Mucosa of descending colon (tissue), 3 donors: ENCODE measurements at regions not wholly inside any gene's neighbourhood (a gene's known extent, or its start where the extent isn't known, plus 50 kb on each side); places are given as distances from the start of the nearest gene placed in this dataset.

Experiments used
- ATAC-seq: fragments of 200-7000 bp; cut with Tn5 transposase; one replicate; pipeline ENCODE4 v1.9.1; 2020; ENCODE audit warnings: mild to moderate bottlenecking, moderate library complexity
- DNase-seq, 3 donors: peaks; one replicate each; pipeline ENCODE4 v3.0.0-alpha.2; 2020
- H3K36me3 ChIP-seq: fragments of 200-600 bp; one replicate; pipeline ENCODE4 v1.8.0; 2021; ENCODE audit warnings: low read depth, mild to moderate bottlenecking
- H3K4me1 ChIP-seq: fragments of 200-600 bp; one replicate; pipeline ENCODE4 v1.8.0; 2021; ENCODE audit warnings: low read depth, mild to moderate bottlenecking
- H3K4me3 ChIP-seq: fragments of 200-600 bp; one replicate; pipeline ENCODE4 v1.8.0; 2021; ENCODE audit warnings: mild to moderate bottlenecking
- H3K9me3 ChIP-seq: fragments of 200-600 bp; one replicate; pipeline ENCODE4 v1.8.0; 2021; ENCODE audit warnings: mild to moderate bottlenecking
- intact Hi-C, 2 donors: fragments of 100-400 bp; cut with DNase I in 1 of 2; cut with micrococcal nuclease in 1 of 2; formaldehyde crosslinking; loops; one replicate each; pipeline versions ENCODE4 v1.11.0 to v1.11.1; 2022; cut with DNase I, micrococcal nuclease
- TF ChIP-seq, protein P1 (sequence below): fragments of 200-600 bp; IDR thresholded peaks from one replicate; pipeline ENCODE4 v1.8.0; 2022; ENCODE audit warnings: antibody characterized with exemption, mild to moderate bottlenecking
- donor health status: DM: no; HTN: no; CAD: no; lungs with moderate emphysema.
- donor health status: DM: no; HTN: no; CAD: no.
- donor health status: DM: no; HTN: yes; CAD: no.

DNA sequence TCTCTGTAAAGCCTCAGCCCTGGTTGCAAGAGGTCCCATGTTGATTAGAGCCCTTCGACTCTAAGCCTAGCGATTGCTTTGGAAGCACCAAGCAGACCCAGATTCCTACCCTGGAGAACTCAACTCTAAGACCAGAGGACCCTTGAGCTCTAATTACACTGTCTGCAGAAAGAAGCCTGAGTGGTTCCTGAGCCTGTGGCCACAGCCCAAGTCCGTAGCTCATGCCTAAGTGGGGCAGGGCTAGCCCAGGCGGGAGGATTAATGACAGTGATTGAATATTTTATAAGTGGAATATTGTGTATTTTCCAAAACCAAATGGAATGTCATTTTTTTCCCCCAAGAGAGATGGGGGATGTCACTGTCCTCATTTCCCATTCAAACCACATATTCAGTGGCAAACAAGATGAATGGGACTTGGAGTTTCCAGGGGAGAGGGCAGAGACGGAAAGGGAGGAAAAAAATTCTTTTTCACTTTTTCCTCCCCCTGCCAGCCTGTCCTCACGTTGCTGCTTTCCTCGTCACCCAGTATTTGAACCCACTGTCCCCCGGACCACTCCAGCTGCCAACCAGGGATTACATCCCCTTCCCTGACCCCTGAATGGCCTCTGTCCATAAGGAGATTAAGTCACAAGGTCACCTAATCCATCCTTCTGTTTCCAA, 79.6 kb upstream of the CTTNBP2NL start:
- DNase-seq: no peak
- no peaks in the 10 kb centered on the region for H3K9me3 ChIP-seq
- no peaks in the 10 kb centered on the region for H3K36me3 ChIP-seq
- TF ChIP-seq, protein P1, sequence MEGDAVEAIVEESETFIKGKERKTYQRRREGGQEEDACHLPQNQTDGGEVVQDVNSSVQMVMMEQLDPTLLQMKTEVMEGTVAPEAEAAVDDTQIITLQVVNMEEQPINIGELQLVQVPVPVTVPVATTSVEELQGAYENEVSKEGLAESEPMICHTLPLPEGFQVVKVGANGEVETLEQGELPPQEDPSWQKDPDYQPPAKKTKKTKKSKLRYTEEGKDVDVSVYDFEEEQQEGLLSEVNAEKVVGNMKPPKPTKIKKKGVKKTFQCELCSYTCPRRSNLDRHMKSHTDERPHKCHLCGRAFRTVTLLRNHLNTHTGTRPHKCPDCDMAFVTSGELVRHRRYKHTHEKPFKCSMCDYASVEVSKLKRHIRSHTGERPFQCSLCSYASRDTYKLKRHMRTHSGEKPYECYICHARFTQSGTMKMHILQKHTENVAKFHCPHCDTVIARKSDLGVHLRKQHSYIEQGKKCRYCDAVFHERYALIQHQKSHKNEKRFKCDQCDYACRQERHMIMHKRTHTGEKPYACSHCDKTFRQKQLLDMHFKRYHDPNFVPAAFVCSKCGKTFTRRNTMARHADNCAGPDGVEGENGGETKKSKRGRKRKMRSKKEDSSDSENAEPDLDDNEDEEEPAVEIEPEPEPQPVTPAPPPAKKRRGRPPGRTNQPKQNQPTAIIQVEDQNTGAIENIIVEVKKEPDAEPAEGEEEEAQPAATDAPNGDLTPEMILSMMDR: no peak
- intact Hi-C loops: no loop called here
- ATAC-seq: no peak
- H3K4me1 ChIP-seq: no peaks in the 10 kb centered on the region
- H3K4me3 ChIP-seq: no peak overlapping the region

DNA sequence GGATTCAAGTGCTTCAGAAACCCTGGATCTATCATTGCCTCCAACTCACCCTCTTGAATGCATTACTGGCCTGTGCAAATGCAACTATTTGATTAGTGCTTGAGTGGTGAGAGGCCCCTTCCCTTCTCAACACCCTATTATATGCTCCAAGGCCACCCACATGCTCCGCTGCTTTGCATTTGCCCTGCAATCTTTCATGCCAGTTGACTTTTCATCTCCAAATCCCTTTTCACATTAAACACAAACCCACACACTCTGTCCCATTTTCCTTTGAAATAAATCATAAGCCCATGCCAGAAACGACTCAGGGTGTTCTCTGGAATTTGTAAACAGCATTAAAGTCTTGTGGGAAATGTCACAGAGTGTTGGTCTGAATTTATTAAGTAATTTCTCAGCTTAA, 78.9 kb upstream of the CTTNBP2NL start:
- Histone ChIP-seq H3K9me3 (no peaks in the 10 kb centered on the region), H3K4me3 (no peak overlapping the region), H3K36me3 (no peaks in the 10 kb centered on the region), H3K4me1 (no peaks in the 10 kb centered on the region)
- intact Hi-C loops: no loop called here
- TF ChIP-seq, protein P1: no peak
- ATAC-seq (peak; percentile 18), DNase-seq (no peak)

DNA sequence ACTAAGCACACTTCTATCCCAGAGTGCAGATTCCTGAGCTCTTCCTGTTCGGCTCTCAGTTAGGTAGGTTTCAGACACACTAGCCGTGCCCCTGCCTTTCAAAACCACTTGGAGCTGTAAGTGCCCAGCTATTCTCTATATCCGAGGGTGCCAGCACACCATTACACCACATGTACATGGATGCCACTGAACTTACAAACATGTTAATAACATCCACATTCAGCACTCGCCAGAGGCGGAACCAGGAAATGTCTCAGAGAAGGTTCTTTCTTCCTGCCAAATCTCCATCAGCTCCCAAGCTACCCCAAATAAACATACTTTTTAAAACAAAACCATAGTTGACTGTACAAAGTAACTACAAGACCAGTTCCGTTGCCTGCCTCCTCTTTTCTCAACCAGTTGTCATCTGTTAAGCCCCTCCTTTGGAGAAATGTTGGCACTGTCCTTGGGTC, 78.4 kb upstream of the CTTNBP2NL start:
- intact Hi-C loops: no loop called here
- H3K9me3 ChIP-seq: no peaks in the 10 kb centered on the region
- DNase-seq (no peak), ATAC-seq (no peak)
- H3K4me3 ChIP-seq: no peak overlapping the region
- TF ChIP-seq, protein P1: no peak
- no peaks in the 10 kb centered on the region for H3K4me1 ChIP-seq
- H3K36me3 ChIP-seq: no peaks in the 10 kb centered on the region

DNA sequence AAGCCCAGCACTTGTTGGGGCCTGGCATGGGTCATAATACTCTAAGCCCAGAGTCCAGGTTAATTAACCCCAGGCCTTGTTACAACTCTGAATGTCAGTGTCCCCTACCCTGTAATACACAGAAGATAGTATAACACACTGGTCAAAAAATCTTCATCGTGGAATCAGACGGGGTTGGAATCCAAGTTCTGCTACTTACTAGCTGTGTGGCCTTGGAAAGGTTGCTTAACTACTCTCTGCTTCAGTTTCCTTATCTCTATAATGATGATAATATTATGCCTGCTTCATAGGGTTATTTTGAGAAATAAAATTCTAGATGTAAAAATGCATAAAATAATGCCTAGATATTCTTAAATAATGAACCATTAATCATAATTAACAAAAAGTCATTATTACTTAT, 77.8 kb upstream of the CTTNBP2NL start:
- TF ChIP-seq, protein P1: no peak
- Histone ChIP-seq H3K36me3 (no peaks in the 10 kb centered on the region), H3K9me3 (no peaks in the 10 kb centered on the region), H3K4me3 (no peak overlapping the region), H3K4me1 (no peaks in the 10 kb centered on the region)
- ATAC-seq: no peak
- no peak for DNase-seq
- intact Hi-C loops: no loop called here

DNA sequence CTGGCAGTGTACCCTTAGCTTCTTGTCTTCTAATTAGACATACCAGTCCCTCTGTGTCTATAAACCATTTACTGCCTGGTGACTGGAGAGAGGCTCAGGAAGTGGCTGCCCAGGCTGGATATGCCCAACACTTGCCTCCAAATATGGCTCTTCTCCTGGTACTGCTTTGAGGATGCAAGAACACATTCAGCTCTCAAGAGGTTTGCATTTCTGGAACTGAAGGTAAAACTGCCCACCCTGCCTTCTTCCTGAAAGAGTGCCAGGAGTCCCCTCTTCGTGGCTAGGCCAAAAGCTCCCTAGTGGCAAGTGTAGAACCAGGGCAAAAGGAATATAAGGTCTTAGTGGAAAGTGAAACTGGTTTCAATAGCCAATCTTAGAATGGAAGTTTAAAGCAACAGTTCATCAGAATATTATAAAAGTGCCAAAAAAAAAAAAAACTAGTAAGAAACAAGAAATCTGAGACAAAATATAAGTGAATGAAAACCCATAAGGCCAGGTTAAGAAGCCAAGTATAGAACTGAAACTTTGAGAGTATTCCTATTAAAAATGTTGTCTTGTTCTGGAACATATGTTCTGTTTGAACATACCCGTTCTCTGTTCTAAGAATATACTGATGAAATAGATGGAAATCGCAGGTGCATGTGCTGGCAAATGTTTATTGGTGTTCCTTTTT, 77.2 kb upstream of the CTTNBP2NL start:
- Histone ChIP-seq H3K4me1 (no peaks in the 10 kb centered on the region), H3K9me3 (no peaks in the 10 kb centered on the region), H3K36me3 (no peaks in the 10 kb centered on the region), H3K4me3 (no peak overlapping the region)
- intact Hi-C loops: no loop called here
- no peak for ATAC-seq
- TF ChIP-seq, protein P1: no peak
- no peak for DNase-seq
